Cardiac muscle cell (in vitro differentiated cells and primary cell): ENCODE measurements at regions not wholly inside any gene's neighbourhood (a gene's known extent, or its start where the extent isn't known, plus 50 kb on each side); places are given as distances from the start of the nearest gene placed in this dataset.

ENCODE experiments used
- DNase-seq, 2 donors: peaks; one replicate each; pipeline versions ENCODE4 v3.0.0 to v3.0.0-alpha.2; 2010 to 2017; ENCODE audit warnings: low read depth in 1 of 2, low spot score in 1 of 2
- H3K27ac ChIP-seq: fragments of 200-600 bp; sonication (generic); 2 replicates; pipeline ENCODE4 v1.5.1; 2016
- H3K27me3 ChIP-seq: fragments of 200-600 bp; sonication (generic); 2 replicates; pipeline ENCODE4 v1.6.0; 2016; ENCODE audit warnings: control low read depth
- H3K36me3 ChIP-seq: fragments of 200-600 bp; sonication (generic); 2 replicates; pipeline ENCODE4 v1.5.1; 2016; ENCODE audit warnings: control low read depth
- H3K4me1 ChIP-seq: fragments of 200-600 bp; sonication (generic); 2 replicates; pipeline ENCODE4 v1.8.1; 2017; ENCODE audit warnings: low read depth, mild to moderate bottlenecking, mixed run types
- H3K4me3 ChIP-seq: fragments of 200-600 bp; sonication (generic); 2 replicates; pipeline ENCODE4 v1.5.1; 2016; ENCODE audit warnings: mild to moderate bottlenecking
- H3K9me3 ChIP-seq: fragments of 200-600 bp; sonication (generic); 2 replicates; pipeline ENCODE4 v1.5.1; 2017; ENCODE audit warnings: low read depth, mild to moderate bottlenecking, control low read depth
- TF ChIP-seq, protein P1 (sequence below): IDR thresholded peaks from 2 replicates; pipeline ENCODE4 v1.5.1; 2012; ENCODE audit warnings: low read depth, mild to moderate bottlenecking, low read length

DNA sequence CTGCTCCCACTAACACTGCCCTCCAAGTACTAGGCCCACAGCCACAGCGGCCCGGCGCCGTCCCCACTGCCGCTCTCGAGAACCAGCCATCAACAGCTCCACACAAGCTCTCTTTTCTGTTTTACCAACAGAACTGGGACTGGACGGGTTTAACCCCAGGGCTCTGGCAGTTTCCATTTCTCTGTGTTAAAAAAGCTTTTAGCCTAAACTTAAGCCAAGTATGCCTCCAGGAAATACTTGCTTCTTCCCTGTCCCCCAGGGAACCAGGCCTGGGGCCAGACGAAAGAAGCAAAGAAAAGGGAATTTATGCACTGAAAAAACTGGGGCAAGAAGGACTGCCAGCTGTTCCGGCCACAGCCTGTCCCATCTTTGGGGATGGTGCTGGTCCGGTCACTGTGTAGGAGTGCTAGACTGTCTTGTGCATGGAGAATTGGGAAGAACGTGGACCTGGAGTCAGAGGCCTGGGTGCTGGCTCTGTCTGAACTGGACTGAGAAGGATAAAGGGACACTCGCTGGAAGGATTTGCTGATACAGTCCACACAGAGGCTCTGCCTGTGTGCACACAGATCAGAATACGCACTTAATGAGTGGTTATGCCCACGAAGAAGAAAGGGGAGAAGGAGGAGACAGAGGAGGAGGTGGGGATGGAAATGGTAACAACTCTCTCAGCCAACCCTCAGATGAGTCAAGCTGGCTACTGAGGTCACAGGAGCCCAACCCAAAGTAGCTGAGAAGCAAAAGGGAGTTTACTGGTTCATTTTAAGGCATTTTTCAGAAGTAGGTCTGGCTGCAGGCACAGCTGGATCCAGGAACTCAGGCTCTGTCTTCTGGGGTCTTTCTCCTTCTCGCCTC is 254.4 kb upstream of the PMEPA1 start:
- Histone ChIP-seq H3K27me3 (peaks cover 64% of the 10 kb centered on the region), H3K4me1 (peaks cover 10% of the 10 kb centered on the region), H3K4me3 (no peak overlapping the region), H3K27ac (no peak overlapping the region), H3K9me3 (no peaks in the 10 kb centered on the region), H3K36me3 (no peaks in the 10 kb centered on the region)
- TF ChIP-seq, protein P1, sequence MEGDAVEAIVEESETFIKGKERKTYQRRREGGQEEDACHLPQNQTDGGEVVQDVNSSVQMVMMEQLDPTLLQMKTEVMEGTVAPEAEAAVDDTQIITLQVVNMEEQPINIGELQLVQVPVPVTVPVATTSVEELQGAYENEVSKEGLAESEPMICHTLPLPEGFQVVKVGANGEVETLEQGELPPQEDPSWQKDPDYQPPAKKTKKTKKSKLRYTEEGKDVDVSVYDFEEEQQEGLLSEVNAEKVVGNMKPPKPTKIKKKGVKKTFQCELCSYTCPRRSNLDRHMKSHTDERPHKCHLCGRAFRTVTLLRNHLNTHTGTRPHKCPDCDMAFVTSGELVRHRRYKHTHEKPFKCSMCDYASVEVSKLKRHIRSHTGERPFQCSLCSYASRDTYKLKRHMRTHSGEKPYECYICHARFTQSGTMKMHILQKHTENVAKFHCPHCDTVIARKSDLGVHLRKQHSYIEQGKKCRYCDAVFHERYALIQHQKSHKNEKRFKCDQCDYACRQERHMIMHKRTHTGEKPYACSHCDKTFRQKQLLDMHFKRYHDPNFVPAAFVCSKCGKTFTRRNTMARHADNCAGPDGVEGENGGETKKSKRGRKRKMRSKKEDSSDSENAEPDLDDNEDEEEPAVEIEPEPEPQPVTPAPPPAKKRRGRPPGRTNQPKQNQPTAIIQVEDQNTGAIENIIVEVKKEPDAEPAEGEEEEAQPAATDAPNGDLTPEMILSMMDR = no peak
- no peak for DNase-seq

- H3K27me3 ChIP-seq = peaks cover 76% of the 10 kb centered on the region
- TF ChIP-seq, protein P1 = no peak
- DNase-seq = peak in 1 of 2 donors; percentile 43
- H3K9me3 ChIP-seq = no peaks in the 10 kb centered on the region
- H3K4me3 ChIP-seq = no peak overlapping the region
- H3K36me3 ChIP-seq = no peaks in the 10 kb centered on the region
- H3K4me1 ChIP-seq = peaks cover 6% of the 10 kb centered on the region
- H3K27ac ChIP-seq = no peak overlapping the region
These were observed 251.2 kb upstream of the PMEPA1 start for GRCh38 chr20:57960803-57961575.

- Histone ChIP-seq H3K27me3 (peaks cover 67% of the 10 kb centered on the region), H3K36me3 (no peaks in the 10 kb centered on the region)
- TF ChIP-seq, protein P1 = no peak
These were observed 249.8 kb upstream of the PMEPA1 start for GRCh38 chr20:57959589-57959988.

GRCh38 chr20:57959018-57959417 is 249.2 kb upstream of the PMEPA1 start:
- Histone ChIP-seq H3K27me3 (peaks cover 61% of the 10 kb centered on the region), H3K9me3 (no peaks in the 10 kb centered on the region), H3K4me3 (no peak overlapping the region), H3K36me3 (no peaks in the 10 kb centered on the region), H3K4me1 (peaks cover 6% of the 10 kb centered on the region), H3K27ac (no peak overlapping the region)
- TF ChIP-seq, protein P1 = no peak
- no peak for DNase-seq

More at GRCh38 chr20:57959589-57959988, 249.8 kb upstream of the PMEPA1 start:
- DNase-seq = no peak
- Histone ChIP-seq H3K4me3 (no peak overlapping the region), H3K27ac (no peak overlapping the region), H3K9me3 (no peaks in the 10 kb centered on the region), H3K4me1 (peaks cover 6% of the 10 kb centered on the region)

- Histone ChIP-seq H3K4me1 (peaks cover 6% of the 10 kb centered on the region), H3K27ac (no peak overlapping the region), H3K36me3 (no peaks in the 10 kb centered on the region), H3K27me3 (peaks cover 51% of the 10 kb centered on the region), H3K4me3 (no peak overlapping the region), H3K9me3 (no peaks in the 10 kb centered on the region)
- DNase-seq = no peak
- TF ChIP-seq, protein P1 = no peak
These were observed 248.2 kb upstream of the PMEPA1 start for GRCh38 chr20:57958050-57958420.
